WTC11 (cell line): ENCODE measurements at regions not wholly inside any gene's neighbourhood (a gene's known extent, or its start where the extent isn't known, plus 50 kb on each side); places are given as distances from the start of the nearest gene placed in this dataset.

Experiments
- ATAC-seq: fragments of 200-7000 bp; cut with Tn5 transposase; 2 replicates; pipeline ENCODE4 v1.10.0; 2021; ENCODE audit warnings: mild to moderate bottlenecking, moderate library complexity
- CTCF ChIA-PET: fragments of 300-600 bp; sonication (Branson Sonifier 250); formaldehyde crosslinking; loops from one replicate; lab custom pipeline; 2021; ENCODE audit warnings: antibody characterized with exemption; lab: Charles Lee
- POLR2A ChIA-PET: fragments of 350-600 bp; sonication (Branson Sonifier 250); formaldehyde crosslinking; loops from one replicate; lab custom pipeline; 2021; ENCODE audit warnings: antibody characterized with exemption; lab: Charles Lee
- DNase-seq: peaks from one replicate; pipeline ENCODE4 v3.0.0; 2021; ENCODE audit warnings: low spot score
- H3K27ac Mint-ChIP-seq: 2 replicates; pipeline ENCODE4 v1.8.0; 2021; ENCODE audit warnings: mixed read lengths
- H3K27me3 Mint-ChIP-seq: 2 replicates; pipeline ENCODE4 v1.8.0; 2021; ENCODE audit warnings: low read depth, mild to moderate bottlenecking, moderate library complexity, mixed read lengths
- H3K36me3 Mint-ChIP-seq: 2 replicates; pipeline ENCODE4 v1.8.0; 2021; ENCODE audit warnings: mixed read lengths
- H3K4me1 Mint-ChIP-seq: 2 replicates; pipeline ENCODE4 v1.8.0; 2022; ENCODE audit warnings: mixed read lengths
- H3K4me3 Mint-ChIP-seq: 2 replicates; pipeline ENCODE4 v1.8.0; 2021; ENCODE audit warnings: mild to moderate bottlenecking, moderate library complexity, mixed read lengths
- H3K9me3 Mint-ChIP-seq: 2 replicates; pipeline ENCODE4 v1.8.0; 2021; ENCODE audit warnings: mixed read lengths
- AR ChIP-seq: fragments of 250-450 bp; sonication (Bioruptor Pico); IDR thresholded peaks from 2 replicates; pipeline ENCODE4 v1.9.0; 2021; ENCODE audit warnings: mild to moderate bottlenecking
- ATF1 ChIP-seq: sonication (generic); formaldehyde crosslinking; IDR thresholded peaks from 2 replicates; pipeline ENCODE4 v1.8.1; 2023; ENCODE audit warnings: mild to moderate bottlenecking, moderate library complexity, missing genetic modification reagents
- E2F5 ChIP-seq: sonication (generic); formaldehyde crosslinking; IDR thresholded peaks from 2 replicates; pipeline ENCODE4 v1.8.1; 2022; ENCODE audit warnings: mild to moderate bottlenecking, moderate library complexity, missing genetic modification reagents
- NFATC4 ChIP-seq: fragments of 250-450 bp; sonication (Bioruptor Pico); IDR thresholded peaks from 2 replicates; pipeline ENCODE4 v1.9.0; 2021; ENCODE audit warnings: mild to moderate bottlenecking
- PRDM15 ChIP-seq: sonication (generic); formaldehyde crosslinking; IDR thresholded peaks from 2 replicates; pipeline ENCODE4 v1.8.0; 2022; ENCODE audit warnings: missing genetic modification reagents
- USF1 ChIP-seq: sonication (generic); formaldehyde crosslinking; IDR thresholded peaks from 2 replicates; pipeline ENCODE4 v1.8.0; 2022; ENCODE audit warnings: mild to moderate bottlenecking, missing genetic modification reagents
- ZNF416 ChIP-seq: fragments of 250-450 bp; sonication (Bioruptor Pico); IDR thresholded peaks from 2 replicates; pipeline ENCODE4 v1.9.0; 2021; ENCODE audit warnings: mild to moderate bottlenecking, inconsistent platforms
- ZNF423 ChIP-seq: fragments of 250-450 bp; sonication (Bioruptor Pico); IDR thresholded peaks from 2 replicates; pipeline ENCODE4 v2.1.2; 2022; ENCODE audit warnings: mild to moderate bottlenecking, moderate library complexity
- TF ChIP-seq, protein P1 (sequence below): sonication (generic); formaldehyde crosslinking; IDR thresholded peaks from 2 replicates; pipeline ENCODE4 v1.8.1; 2023; ENCODE audit warnings: mild to moderate bottlenecking, missing genetic modification reagents
- TF ChIP-seq, protein P2 (sequence below): sonication (generic); formaldehyde crosslinking; IDR thresholded peaks from 2 replicates; pipeline ENCODE4 v1.8.0; 2022; ENCODE audit warnings: mild to moderate bottlenecking, missing genetic modification reagents
- TF ChIP-seq, protein P3 (sequence below): fragments of 200-600 bp; IDR thresholded peaks from 2 replicates; pipeline ENCODE4 v1.8.0; 2022; ENCODE audit warnings: antibody characterized with exemption
- TF ChIP-seq, protein P4 (sequence below): sonication (generic); formaldehyde crosslinking; IDR thresholded peaks from 2 replicates; pipeline ENCODE4 v1.8.0; 2022; ENCODE audit warnings: mild to moderate bottlenecking, missing genetic modification reagents
- TF ChIP-seq, protein P5 (sequence below): sonication (generic); formaldehyde crosslinking; IDR thresholded peaks from 2 replicates; pipeline ENCODE4 v1.8.1; 2023; ENCODE audit warnings: mild to moderate bottlenecking, missing genetic modification reagents, moderate library complexity

GRCh38 chr7:67375427-67375826 lies 378.8 kb downstream of the TYW1 start (continued):
- TF ChIP-seq AR (no peak), ATF1 (CRISPR knock-in tag) (no peak), PRDM15 (no peak)

- Mint-ChIP-seq H3K9me3 (peaks cover 24% of the 10 kb centered on the region), H3K4me1 (no peaks in the 10 kb centered on the region), H3K4me3 (no peak overlapping the region), H3K36me3 (peaks cover 11% of the 10 kb centered on the region), H3K27ac (no peak overlapping the region), H3K27me3 (peaks cover 14% of the 10 kb centered on the region)
- ChIA-PET CTCF (interaction anchor here (0.6 to 2.4 kb wide), 33 partner anchors 9 to 1834 kb away, joined by 3 to 52 read pairs (median 4); no protein-coding TSS in a partner anchor), POLR2A (interaction anchor here (0.6 kb wide), 2 partner anchors 581 to 1746 kb away, joined by 3 read pairs; no protein-coding TSS in a partner anchor)
- TF ChIP-seq, protein P1, sequence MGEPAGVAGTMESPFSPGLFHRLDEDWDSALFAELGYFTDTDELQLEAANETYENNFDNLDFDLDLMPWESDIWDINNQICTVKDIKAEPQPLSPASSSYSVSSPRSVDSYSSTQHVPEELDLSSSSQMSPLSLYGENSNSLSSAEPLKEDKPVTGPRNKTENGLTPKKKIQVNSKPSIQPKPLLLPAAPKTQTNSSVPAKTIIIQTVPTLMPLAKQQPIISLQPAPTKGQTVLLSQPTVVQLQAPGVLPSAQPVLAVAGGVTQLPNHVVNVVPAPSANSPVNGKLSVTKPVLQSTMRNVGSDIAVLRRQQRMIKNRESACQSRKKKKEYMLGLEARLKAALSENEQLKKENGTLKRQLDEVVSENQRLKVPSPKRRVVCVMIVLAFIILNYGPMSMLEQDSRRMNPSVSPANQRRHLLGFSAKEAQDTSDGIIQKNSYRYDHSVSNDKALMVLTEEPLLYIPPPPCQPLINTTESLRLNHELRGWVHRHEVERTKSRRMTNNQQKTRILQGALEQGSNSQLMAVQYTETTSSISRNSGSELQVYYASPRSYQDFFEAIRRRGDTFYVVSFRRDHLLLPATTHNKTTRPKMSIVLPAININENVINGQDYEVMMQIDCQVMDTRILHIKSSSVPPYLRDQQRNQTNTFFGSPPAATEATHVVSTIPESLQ (CRISPR knock-in tag), result no peak
- TF ChIP-seq, protein P2, sequence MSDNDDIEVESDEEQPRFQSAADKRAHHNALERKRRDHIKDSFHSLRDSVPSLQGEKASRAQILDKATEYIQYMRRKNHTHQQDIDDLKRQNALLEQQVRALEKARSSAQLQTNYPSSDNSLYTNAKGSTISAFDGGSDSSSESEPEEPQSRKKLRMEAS (CRISPR knock-in tag), result peak; percentile 89
- TF ChIP-seq, protein P3, sequence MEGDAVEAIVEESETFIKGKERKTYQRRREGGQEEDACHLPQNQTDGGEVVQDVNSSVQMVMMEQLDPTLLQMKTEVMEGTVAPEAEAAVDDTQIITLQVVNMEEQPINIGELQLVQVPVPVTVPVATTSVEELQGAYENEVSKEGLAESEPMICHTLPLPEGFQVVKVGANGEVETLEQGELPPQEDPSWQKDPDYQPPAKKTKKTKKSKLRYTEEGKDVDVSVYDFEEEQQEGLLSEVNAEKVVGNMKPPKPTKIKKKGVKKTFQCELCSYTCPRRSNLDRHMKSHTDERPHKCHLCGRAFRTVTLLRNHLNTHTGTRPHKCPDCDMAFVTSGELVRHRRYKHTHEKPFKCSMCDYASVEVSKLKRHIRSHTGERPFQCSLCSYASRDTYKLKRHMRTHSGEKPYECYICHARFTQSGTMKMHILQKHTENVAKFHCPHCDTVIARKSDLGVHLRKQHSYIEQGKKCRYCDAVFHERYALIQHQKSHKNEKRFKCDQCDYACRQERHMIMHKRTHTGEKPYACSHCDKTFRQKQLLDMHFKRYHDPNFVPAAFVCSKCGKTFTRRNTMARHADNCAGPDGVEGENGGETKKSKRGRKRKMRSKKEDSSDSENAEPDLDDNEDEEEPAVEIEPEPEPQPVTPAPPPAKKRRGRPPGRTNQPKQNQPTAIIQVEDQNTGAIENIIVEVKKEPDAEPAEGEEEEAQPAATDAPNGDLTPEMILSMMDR, result peak; percentile 97
- no peak for TF ChIP-seq ZNF416 (CRISPR knock-in tag)
- TF ChIP-seq ZNF423, result peak; percentile 46; the same call in 1 of the 2 replicates
- no peak for TF ChIP-seq E2F5 (CRISPR knock-in tag)
- no peak for TF ChIP-seq NFATC4
- TF ChIP-seq, protein P4, sequence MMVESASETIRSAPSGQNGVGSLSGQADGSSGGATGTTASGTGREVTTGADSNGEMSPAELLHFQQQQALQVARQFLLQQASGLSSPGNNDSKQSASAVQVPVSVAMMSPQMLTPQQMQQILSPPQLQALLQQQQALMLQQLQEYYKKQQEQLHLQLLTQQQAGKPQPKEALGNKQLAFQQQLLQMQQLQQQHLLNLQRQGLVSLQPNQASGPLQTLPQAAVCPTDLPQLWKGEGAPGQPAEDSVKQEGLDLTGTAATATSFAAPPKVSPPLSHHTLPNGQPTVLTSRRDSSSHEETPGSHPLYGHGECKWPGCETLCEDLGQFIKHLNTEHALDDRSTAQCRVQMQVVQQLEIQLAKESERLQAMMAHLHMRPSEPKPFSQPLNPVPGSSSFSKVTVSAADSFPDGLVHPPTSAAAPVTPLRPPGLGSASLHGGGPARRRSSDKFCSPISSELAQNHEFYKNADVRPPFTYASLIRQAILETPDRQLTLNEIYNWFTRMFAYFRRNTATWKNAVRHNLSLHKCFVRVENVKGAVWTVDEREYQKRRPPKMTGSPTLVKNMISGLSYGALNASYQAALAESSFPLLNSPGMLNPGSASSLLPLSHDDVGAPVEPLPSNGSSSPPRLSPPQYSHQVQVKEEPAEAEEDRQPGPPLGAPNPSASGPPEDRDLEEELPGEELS (CRISPR knock-in tag), result no peak
- TF ChIP-seq USF1, result peak; percentile 85
- TF ChIP-seq, protein P5, sequence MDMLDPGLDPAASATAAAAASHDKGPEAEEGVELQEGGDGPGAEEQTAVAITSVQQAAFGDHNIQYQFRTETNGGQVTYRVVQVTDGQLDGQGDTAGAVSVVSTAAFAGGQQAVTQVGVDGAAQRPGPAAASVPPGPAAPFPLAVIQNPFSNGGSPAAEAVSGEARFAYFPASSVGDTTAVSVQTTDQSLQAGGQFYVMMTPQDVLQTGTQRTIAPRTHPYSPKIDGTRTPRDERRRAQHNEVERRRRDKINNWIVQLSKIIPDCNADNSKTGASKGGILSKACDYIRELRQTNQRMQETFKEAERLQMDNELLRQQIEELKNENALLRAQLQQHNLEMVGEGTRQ (CRISPR knock-in tag), result peak; percentile 77
- ATAC-seq (peak; percentile 97), DNase-seq (peak; percentile 85)
Measured at GRCh38 chr7:67377939-67378862, 381.6 kb downstream of the TYW1 start.
